Left ventricle myocardium inferior (tissue), 1 donor: ENCODE measurements at regions not wholly inside any gene's neighbourhood (a gene's known extent, or its start where the extent isn't known, plus 50 kb on each side); places are given as distances from the start of the nearest gene placed in this dataset.

ENCODE experiments used
- DNase-seq: peaks from one replicate; pipeline ENCODE4 v3.0.0-alpha.2; 2020
- H3K27ac ChIP-seq: fragments of 200-600 bp; replicated peaks from 2 replicates; pipeline ENCODE4 v1.8.0; 2021
- H3K27me3 ChIP-seq: fragments of 200-600 bp; 2 replicates; pipeline ENCODE4 v1.8.0; 2021; ENCODE audit warnings: low read depth
- H3K36me3 ChIP-seq: fragments of 200-600 bp; 2 replicates; pipeline ENCODE4 v1.8.0; 2021
- H3K4me1 ChIP-seq: fragments of 200-600 bp; 2 replicates; pipeline ENCODE4 v1.8.0; 2021
- H3K4me3 ChIP-seq: fragments of 200-600 bp; 2 replicates; pipeline ENCODE4 v1.8.0; 2021; ENCODE audit warnings: mild to moderate bottlenecking, moderate library complexity
- H3K9me3 ChIP-seq: fragments of 200-600 bp; replicated peaks from 2 replicates; pipeline ENCODE4 v1.8.0; 2021
- intact Hi-C: fragments of 100-400 bp; cut with micrococcal nuclease; formaldehyde crosslinking; loops from one replicate; pipeline ENCODE4 v1.11.0; 2022
- TF ChIP-seq, protein P1 (sequence below): fragments of 200-600 bp; IDR thresholded peaks from 2 replicates; pipeline ENCODE4 v1.8.0; 2021; ENCODE audit warnings: antibody characterized with exemption, mild to moderate bottlenecking, borderline replicate concordance
- donor health status: DM: no; HTN: yes; CAD: no; lungs with severe emphysema.

GRCh38 chr3:194824100-194824499 is 138.4 kb downstream of the FAM43A start:
- intact Hi-C loops = no loop called here
- Histone ChIP-seq H3K9me3 (no peaks in the 10 kb centered on the region), H3K27me3 (no peaks in the 10 kb centered on the region), H3K4me3 (peak overlapping the region; percentile 47), H3K4me1 (peaks cover 27% of the 10 kb centered on the region), H3K36me3 (no peaks in the 10 kb centered on the region), H3K27ac (peak overlapping the region; percentile 82)
- TF ChIP-seq, protein P1, sequence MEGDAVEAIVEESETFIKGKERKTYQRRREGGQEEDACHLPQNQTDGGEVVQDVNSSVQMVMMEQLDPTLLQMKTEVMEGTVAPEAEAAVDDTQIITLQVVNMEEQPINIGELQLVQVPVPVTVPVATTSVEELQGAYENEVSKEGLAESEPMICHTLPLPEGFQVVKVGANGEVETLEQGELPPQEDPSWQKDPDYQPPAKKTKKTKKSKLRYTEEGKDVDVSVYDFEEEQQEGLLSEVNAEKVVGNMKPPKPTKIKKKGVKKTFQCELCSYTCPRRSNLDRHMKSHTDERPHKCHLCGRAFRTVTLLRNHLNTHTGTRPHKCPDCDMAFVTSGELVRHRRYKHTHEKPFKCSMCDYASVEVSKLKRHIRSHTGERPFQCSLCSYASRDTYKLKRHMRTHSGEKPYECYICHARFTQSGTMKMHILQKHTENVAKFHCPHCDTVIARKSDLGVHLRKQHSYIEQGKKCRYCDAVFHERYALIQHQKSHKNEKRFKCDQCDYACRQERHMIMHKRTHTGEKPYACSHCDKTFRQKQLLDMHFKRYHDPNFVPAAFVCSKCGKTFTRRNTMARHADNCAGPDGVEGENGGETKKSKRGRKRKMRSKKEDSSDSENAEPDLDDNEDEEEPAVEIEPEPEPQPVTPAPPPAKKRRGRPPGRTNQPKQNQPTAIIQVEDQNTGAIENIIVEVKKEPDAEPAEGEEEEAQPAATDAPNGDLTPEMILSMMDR = no peak
- no peak for DNase-seq

DNA sequence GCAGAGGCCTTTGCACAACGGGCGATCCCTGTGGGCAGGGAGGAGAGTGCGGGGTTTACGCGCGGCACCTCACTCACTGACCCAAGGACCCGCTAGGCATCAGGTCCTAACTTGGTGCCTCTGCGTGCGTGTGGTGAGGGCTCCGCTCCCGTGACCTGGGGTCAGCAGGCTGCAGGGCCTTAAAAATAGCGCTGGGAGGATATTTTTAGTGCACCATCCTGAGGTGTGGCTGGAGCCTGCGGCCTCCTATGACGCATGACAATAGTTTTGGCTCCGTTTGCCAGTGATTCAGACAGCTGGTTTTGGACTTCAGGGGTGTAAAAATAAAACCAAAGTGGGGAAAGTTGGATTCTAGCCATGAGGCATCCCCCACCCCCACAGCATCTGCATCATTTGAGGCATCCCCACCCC is 139.0 kb downstream of the FAM43A start:
- peak; percentile 70 for DNase-seq
- intact Hi-C loops = no loop called here

DNA sequence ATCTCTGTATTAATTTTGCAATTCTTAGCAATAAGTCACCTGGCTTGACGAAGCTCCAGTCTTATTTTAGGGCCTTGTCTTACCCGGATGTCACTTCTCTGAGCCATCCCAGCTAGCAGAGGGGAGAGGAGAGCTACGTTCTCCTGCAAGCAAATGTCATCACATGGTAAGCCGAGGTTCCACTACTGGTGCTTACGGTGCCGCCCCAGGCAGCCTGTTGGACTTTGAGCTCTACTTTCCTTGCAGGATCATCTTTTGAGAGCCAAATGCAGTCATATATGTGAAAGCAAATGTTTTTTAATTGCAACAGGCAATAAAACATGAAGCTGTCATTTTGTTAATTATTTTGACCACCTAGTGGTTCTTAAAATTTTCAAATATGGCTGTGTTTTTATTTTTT is 140.9 kb downstream of the FAM43A start:
- no peak overlapping the region for H3K27ac ChIP-seq
- H3K4me3 ChIP-seq = no peak overlapping the region
- peaks cover 27% of the 10 kb centered on the region for H3K4me1 ChIP-seq
- no peaks in the 10 kb centered on the region for H3K27me3 ChIP-seq
- intact Hi-C loops = no loop called here
- no peaks in the 10 kb centered on the region for H3K36me3 ChIP-seq
- no peak for DNase-seq
- H3K9me3 ChIP-seq = no peaks in the 10 kb centered on the region
- TF ChIP-seq, protein P1 = no peak

More for the DNA sequence above, 139.0 kb downstream of the FAM43A start:
- TF ChIP-seq, protein P1 = no peak
- Histone ChIP-seq H3K27me3 (no peaks in the 10 kb centered on the region), H3K36me3 (no peaks in the 10 kb centered on the region), H3K27ac (peak overlapping the region; percentile 82), H3K4me3 (peak overlapping the region; percentile 47), H3K4me1 (peaks cover 27% of the 10 kb centered on the region), H3K9me3 (no peaks in the 10 kb centered on the region)

DNA sequence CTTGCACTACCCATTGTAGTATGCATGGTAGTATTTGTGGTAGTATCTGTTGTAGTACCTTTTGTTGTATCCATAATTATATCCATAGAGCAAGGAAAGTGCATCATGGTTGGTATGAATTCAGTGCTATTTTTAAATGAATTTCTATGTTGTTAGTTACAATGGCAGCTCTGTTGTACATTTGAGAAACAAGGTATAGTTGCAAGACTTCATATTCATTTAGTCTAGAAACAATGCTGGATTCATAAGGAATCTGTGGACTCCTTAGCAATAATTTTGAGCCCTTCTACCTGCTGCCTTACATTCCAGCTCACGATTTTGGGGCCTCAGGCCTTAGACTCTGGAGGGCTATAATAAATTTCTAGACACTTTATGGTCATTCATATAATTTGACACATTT is 141.8 kb downstream of the FAM43A start:
- H3K4me1 ChIP-seq = peaks cover 27% of the 10 kb centered on the region
- no peak for DNase-seq
- no peaks in the 10 kb centered on the region for H3K27me3 ChIP-seq
- no peaks in the 10 kb centered on the region for H3K36me3 ChIP-seq
- TF ChIP-seq, protein P1 = no peak
- no peaks in the 10 kb centered on the region for H3K9me3 ChIP-seq
- no peak overlapping the region for H3K4me3 ChIP-seq
- H3K27ac ChIP-seq = no peak overlapping the region
- intact Hi-C loops = no loop called here

DNA sequence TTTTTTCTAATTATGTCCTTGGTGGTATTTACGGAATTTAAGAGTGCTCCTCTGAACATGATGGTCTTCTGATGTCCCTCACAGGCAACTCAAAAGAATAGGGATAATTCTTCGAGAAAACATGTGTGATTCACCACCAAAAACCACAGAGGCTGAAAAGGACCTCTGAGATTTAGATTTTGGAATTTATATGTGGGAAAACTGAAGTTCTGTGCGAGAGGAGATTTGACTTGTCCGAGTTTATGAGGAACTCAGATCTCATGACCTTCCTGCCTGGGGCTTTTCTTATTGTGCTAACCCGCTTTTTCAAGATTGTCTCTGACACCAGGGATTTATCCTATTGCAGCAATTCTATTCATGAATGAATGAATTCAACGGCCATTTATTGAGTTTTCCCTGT is 142.4 kb downstream of the FAM43A start:
- Histone ChIP-seq H3K4me3 (no peak overlapping the region), H3K4me1 (peaks cover 25% of the 10 kb centered on the region), H3K36me3 (no peaks in the 10 kb centered on the region), H3K9me3 (no peaks in the 10 kb centered on the region), H3K27ac (no peak overlapping the region), H3K27me3 (no peaks in the 10 kb centered on the region)
- intact Hi-C loops = no loop called here
- TF ChIP-seq, protein P1 = no peak
- DNase-seq = no peak

DNA sequence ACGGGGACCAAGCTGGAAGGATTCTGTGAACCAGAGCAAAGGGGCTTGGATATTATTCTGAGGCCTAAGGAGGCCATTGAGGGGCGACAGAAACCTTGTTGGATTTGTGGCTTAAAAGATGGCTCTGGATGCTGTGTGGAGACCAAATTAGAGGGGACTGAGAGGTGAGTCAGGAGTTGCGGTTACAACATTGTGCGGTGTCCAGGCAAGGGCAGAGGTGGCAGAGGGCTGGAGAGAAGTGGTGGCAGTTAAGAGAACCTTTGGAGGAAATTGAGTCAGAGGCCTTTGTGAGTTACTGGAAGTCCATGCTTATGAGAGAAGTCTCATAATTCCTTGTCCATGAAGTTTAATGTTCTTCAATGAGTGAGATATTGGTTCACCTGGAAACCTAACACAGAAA is 143.2 kb downstream of the FAM43A start:
- no peaks in the 10 kb centered on the region for H3K27me3 ChIP-seq
- H3K27ac ChIP-seq = no peak overlapping the region
- intact Hi-C loops = no loop called here
- H3K9me3 ChIP-seq = no peaks in the 10 kb centered on the region
- peaks cover 17% of the 10 kb centered on the region for H3K4me1 ChIP-seq
- H3K4me3 ChIP-seq = no peak overlapping the region
- TF ChIP-seq, protein P1 = no peak
- no peak for DNase-seq
- no peaks in the 10 kb centered on the region for H3K36me3 ChIP-seq
